B cell (primary cell): ENCODE measurements at regions not wholly inside any gene's neighbourhood (a gene's known extent, or its start where the extent isn't known, plus 50 kb on each side); places are given as distances from the start of the nearest gene placed in this dataset.

Source experiments
- EZH2 ChIP-seq: IDR thresholded peaks from 2 replicates; pipeline ENCODE4 v1.6.1; 2012; ENCODE audit warnings: borderline replicate concordance, low read depth, mild to moderate bottlenecking, moderate library complexity, low read length; ENCODE audit not compliant: insufficient read depth, poor library complexity, severe bottlenecking
- TF ChIP-seq, protein P1 (sequence below): fragments of 200-600 bp; IDR thresholded peaks from one replicate; pipeline ENCODE4 v1.8.0; 2022; ENCODE audit warnings: antibody characterized with exemption, mild to moderate bottlenecking

DNA sequence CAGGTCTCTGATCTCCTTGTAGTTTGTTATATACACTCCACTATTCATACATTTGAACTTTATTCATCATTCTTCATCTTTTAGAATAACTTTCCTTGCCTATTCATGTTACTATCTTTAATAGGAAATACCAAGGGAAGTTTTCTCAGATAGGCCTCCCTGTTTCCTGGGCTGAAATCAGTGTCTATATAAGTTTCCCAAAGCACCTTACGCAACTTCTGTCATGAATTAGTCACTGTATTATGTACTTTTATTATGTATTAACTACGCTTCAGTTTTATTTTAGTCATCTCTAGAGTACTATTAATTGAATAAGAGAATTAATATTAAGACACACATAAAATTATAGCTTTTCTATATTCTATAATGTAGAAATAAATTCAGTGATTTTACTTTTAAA lies 1481.5 kb downstream of the OTOL1 start:
- TF ChIP-seq, protein P1, sequence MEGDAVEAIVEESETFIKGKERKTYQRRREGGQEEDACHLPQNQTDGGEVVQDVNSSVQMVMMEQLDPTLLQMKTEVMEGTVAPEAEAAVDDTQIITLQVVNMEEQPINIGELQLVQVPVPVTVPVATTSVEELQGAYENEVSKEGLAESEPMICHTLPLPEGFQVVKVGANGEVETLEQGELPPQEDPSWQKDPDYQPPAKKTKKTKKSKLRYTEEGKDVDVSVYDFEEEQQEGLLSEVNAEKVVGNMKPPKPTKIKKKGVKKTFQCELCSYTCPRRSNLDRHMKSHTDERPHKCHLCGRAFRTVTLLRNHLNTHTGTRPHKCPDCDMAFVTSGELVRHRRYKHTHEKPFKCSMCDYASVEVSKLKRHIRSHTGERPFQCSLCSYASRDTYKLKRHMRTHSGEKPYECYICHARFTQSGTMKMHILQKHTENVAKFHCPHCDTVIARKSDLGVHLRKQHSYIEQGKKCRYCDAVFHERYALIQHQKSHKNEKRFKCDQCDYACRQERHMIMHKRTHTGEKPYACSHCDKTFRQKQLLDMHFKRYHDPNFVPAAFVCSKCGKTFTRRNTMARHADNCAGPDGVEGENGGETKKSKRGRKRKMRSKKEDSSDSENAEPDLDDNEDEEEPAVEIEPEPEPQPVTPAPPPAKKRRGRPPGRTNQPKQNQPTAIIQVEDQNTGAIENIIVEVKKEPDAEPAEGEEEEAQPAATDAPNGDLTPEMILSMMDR: no peak
- no peak for TF ChIP-seq EZH2
